ENCODE measurements at regions not wholly inside any gene's neighbourhood (a gene's known extent, or its start where the extent isn't known, plus 50 kb on each side); places are given as distances from the start of the nearest gene placed in this dataset.

- H3K4me1 Mint-ChIP-seq (ENCODE audit: low read depth) = no peaks in the 10 kb centered on the region
- no peaks in the 10 kb centered on the region for H3K27me3 Mint-ChIP-seq (ENCODE audit: low read depth)
- DNase-seq = no peak
- no peak for ATAC-seq
- H3K4me3 Mint-ChIP-seq = no peak overlapping the region
- no peak overlapping the region for H3K27ac Mint-ChIP-seq
- CTCF ChIA-PET = no interaction called here
- POLR2A ChIA-PET = no interaction called here
- H3K36me3 Mint-ChIP-seq (ENCODE audit: low read depth) = no peaks in the 10 kb centered on the region
- no peaks in the 10 kb centered on the region for H3K9me3 Mint-ChIP-seq (ENCODE audit: insufficient read depth)
Measured at GRCh38 chr4:148800336-148800885, 358.2 kb upstream of the NR3C2 start.

- no peaks in the 10 kb centered on the region for H3K4me1 Mint-ChIP-seq (ENCODE audit: low read depth)
- no peaks in the 10 kb centered on the region for H3K27me3 Mint-ChIP-seq (ENCODE audit: low read depth)
- H3K36me3 Mint-ChIP-seq (ENCODE audit: low read depth) = no peaks in the 10 kb centered on the region
- H3K9me3 Mint-ChIP-seq (ENCODE audit: insufficient read depth) = no peaks in the 10 kb centered on the region
- no peak overlapping the region for H3K27ac Mint-ChIP-seq
- H3K4me3 Mint-ChIP-seq = no peak overlapping the region
- ATAC-seq = no peak
- no peak for DNase-seq
- CTCF ChIA-PET = no interaction called here
- POLR2A ChIA-PET = no interaction called here
Measured at GRCh38 chr4:148795156-148795864, 353.1 kb upstream of the NR3C2 start.

GRCh38 chr4:148793221-148793620 is 351.0 kb upstream of the NR3C2 start:
- ChIA-PET POLR2A (no interaction called here), CTCF (no interaction called here)

GRCh38 chr4:148790691-148791090 is 348.5 kb upstream of the NR3C2 start:
- CTCF ChIA-PET = no interaction called here

More at GRCh38 chr4:148793221-148793620, 351.0 kb upstream of the NR3C2 start:
- DNase-seq = no peak
- H3K27me3 Mint-ChIP-seq (ENCODE audit: low read depth) = no peaks in the 10 kb centered on the region
- no peaks in the 10 kb centered on the region for H3K36me3 Mint-ChIP-seq (ENCODE audit: low read depth)
- H3K27ac Mint-ChIP-seq = no peak overlapping the region
- ATAC-seq = no peak
- H3K4me3 Mint-ChIP-seq = no peak overlapping the region
- H3K4me1 Mint-ChIP-seq (ENCODE audit: low read depth) = no peaks in the 10 kb centered on the region
- H3K9me3 Mint-ChIP-seq (ENCODE audit: insufficient read depth) = no peaks in the 10 kb centered on the region

GRCh38 chr4:148790246-148790645 is 348.0 kb upstream of the NR3C2 start:
- DNase-seq (no peak), ATAC-seq (no peak)
- ChIA-PET POLR2A (no interaction called here), CTCF (no interaction called here)
- Mint-ChIP-seq H3K27me3 (ENCODE audit: low read depth) (no peaks in the 10 kb centered on the region), H3K4me1 (ENCODE audit: low read depth) (no peaks in the 10 kb centered on the region), H3K27ac (no peak overlapping the region), H3K4me3 (no peak overlapping the region), H3K36me3 (ENCODE audit: low read depth) (no peaks in the 10 kb centered on the region), H3K9me3 (ENCODE audit: insufficient read depth) (no peaks in the 10 kb centered on the region)

More at GRCh38 chr4:148790691-148791090, 348.5 kb upstream of the NR3C2 start:
- no peaks in the 10 kb centered on the region for H3K27me3 Mint-ChIP-seq (ENCODE audit: low read depth)
- POLR2A ChIA-PET = no interaction called here
- H3K4me1 Mint-ChIP-seq (ENCODE audit: low read depth) = no peaks in the 10 kb centered on the region
- ATAC-seq (no peak), DNase-seq (no peak)
- H3K27ac Mint-ChIP-seq = no peak overlapping the region
- H3K9me3 Mint-ChIP-seq (ENCODE audit: insufficient read depth) = no peaks in the 10 kb centered on the region
- no peak overlapping the region for H3K4me3 Mint-ChIP-seq
- no peaks in the 10 kb centered on the region for H3K36me3 Mint-ChIP-seq (ENCODE audit: low read depth)

- no peaks in the 10 kb centered on the region for H3K27me3 Mint-ChIP-seq (ENCODE audit: low read depth)
- no peak overlapping the region for H3K27ac Mint-ChIP-seq
- ATAC-seq = no peak
- CTCF ChIA-PET = no interaction called here
- no peak overlapping the region for H3K4me3 Mint-ChIP-seq
- POLR2A ChIA-PET = no interaction called here
- no peaks in the 10 kb centered on the region for H3K9me3 Mint-ChIP-seq (ENCODE audit: insufficient read depth)
- no peaks in the 10 kb centered on the region for H3K4me1 Mint-ChIP-seq (ENCODE audit: low read depth)
- DNase-seq = no peak
- no peaks in the 10 kb centered on the region for H3K36me3 Mint-ChIP-seq (ENCODE audit: low read depth)
Measured at GRCh38 chr4:148787831-148788477, 345.7 kb upstream of the NR3C2 start.

GRCh38 chr4:148787285-148787684 is 345.1 kb upstream of the NR3C2 start:
- no peak for DNase-seq
- CTCF ChIA-PET = no interaction called here
- POLR2A ChIA-PET = no interaction called here
- no peaks in the 10 kb centered on the region for H3K36me3 Mint-ChIP-seq (ENCODE audit: low read depth)
- H3K9me3 Mint-ChIP-seq (ENCODE audit: insufficient read depth) = no peaks in the 10 kb centered on the region
- H3K4me1 Mint-ChIP-seq (ENCODE audit: low read depth) = no peaks in the 10 kb centered on the region
- H3K4me3 Mint-ChIP-seq = no peak overlapping the region
- no peak for ATAC-seq
- no peaks in the 10 kb centered on the region for H3K27me3 Mint-ChIP-seq (ENCODE audit: low read depth)
- no peak overlapping the region for H3K27ac Mint-ChIP-seq

- Mint-ChIP-seq H3K27me3 (ENCODE audit: low read depth) (no peaks in the 10 kb centered on the region), H3K36me3 (ENCODE audit: low read depth) (no peaks in the 10 kb centered on the region), H3K27ac (no peak overlapping the region), H3K4me3 (no peak overlapping the region), H3K4me1 (ENCODE audit: low read depth) (no peaks in the 10 kb centered on the region), H3K9me3 (ENCODE audit: insufficient read depth) (no peaks in the 10 kb centered on the region)
- ATAC-seq (no peak), DNase-seq (no peak)
- ChIA-PET POLR2A (no interaction called here), CTCF (no interaction called here)
Measured at GRCh38 chr4:148786699-148787098, 344.5 kb upstream of the NR3C2 start.

GRCh38 chr4:148782284-148782683 is 340.1 kb upstream of the NR3C2 start:
- Mint-ChIP-seq H3K4me1 (ENCODE audit: low read depth) (no peaks in the 10 kb centered on the region), H3K36me3 (ENCODE audit: low read depth) (no peaks in the 10 kb centered on the region), H3K4me3 (no peak overlapping the region), H3K27ac (no peak overlapping the region), H3K27me3 (ENCODE audit: low read depth) (no peaks in the 10 kb centered on the region), H3K9me3 (ENCODE audit: insufficient read depth) (no peaks in the 10 kb centered on the region)
- no peak for DNase-seq
- POLR2A ChIA-PET = no interaction called here
- CTCF ChIA-PET = no interaction called here
- no peak for ATAC-seq

GRCh38 chr4:148780426-148781005 is 338.3 kb upstream of the NR3C2 start:
- Mint-ChIP-seq H3K27me3 (ENCODE audit: low read depth) (no peaks in the 10 kb centered on the region), H3K4me1 (ENCODE audit: low read depth) (no peaks in the 10 kb centered on the region), H3K36me3 (ENCODE audit: low read depth) (no peaks in the 10 kb centered on the region), H3K27ac (no peak overlapping the region), H3K4me3 (no peak overlapping the region), H3K9me3 (ENCODE audit: insufficient read depth) (no peaks in the 10 kb centered on the region)
- no peak for DNase-seq
- ChIA-PET CTCF (no interaction called here), POLR2A (no interaction called here)
- ATAC-seq = no peak

GRCh38 chr4:148779771-148780170 is 337.6 kb upstream of the NR3C2 start:
- ChIA-PET POLR2A (no interaction called here), CTCF (no interaction called here)
- Mint-ChIP-seq H3K27ac (no peak overlapping the region), H3K4me1 (ENCODE audit: low read depth) (no peaks in the 10 kb centered on the region), H3K36me3 (ENCODE audit: low read depth) (no peaks in the 10 kb centered on the region), H3K9me3 (ENCODE audit: insufficient read depth) (no peaks in the 10 kb centered on the region), H3K4me3 (no peak overlapping the region), H3K27me3 (ENCODE audit: low read depth) (no peaks in the 10 kb centered on the region)
- ATAC-seq (no peak), DNase-seq (no peak)

- ChIA-PET CTCF (no interaction called here), POLR2A (no interaction called here)
- Mint-ChIP-seq H3K4me3 (no peak overlapping the region), H3K27ac (no peak overlapping the region), H3K4me1 (ENCODE audit: low read depth) (no peaks in the 10 kb centered on the region), H3K27me3 (ENCODE audit: low read depth) (no peaks in the 10 kb centered on the region), H3K9me3 (ENCODE audit: insufficient read depth) (no peaks in the 10 kb centered on the region), H3K36me3 (ENCODE audit: low read depth) (no peaks in the 10 kb centered on the region)
- ATAC-seq = no peak
- DNase-seq = no peak
Measured at GRCh38 chr4:148778980-148779675, 336.9 kb upstream of the NR3C2 start.
